Activated T-helper 1 cell treated with anti-CD3 and anti-CD28 coated beads, Interleukin-12 subunit alpha, Interleukin-12 subunit beta, Interleukin-2, Interleukin-4 antibody, amounts not matched to agents 30 ng/mL and 10 ng/mL and 1 ng/mL, durations not matched to agents 14 hours and 24 hours and 36 hours (primary cell): ENCODE measurements at regions not wholly inside any gene's neighbourhood (a gene's known extent, or its start where the extent isn't known, plus 50 kb on each side); places are given as distances from the start of the nearest gene placed in this dataset.

Source experiments
- DNase-seq: peaks from one replicate; pipeline ENCODE4 v3.0.0; 2021; ENCODE audit warnings: low spot score
- H3K27ac Mint-ChIP-seq: one replicate; pipeline ENCODE4 v1.8.0; 2021; ENCODE audit warnings: mild to moderate bottlenecking, mixed read lengths
- H3K27me3 Mint-ChIP-seq: one replicate; pipeline ENCODE4 v1.8.0; 2022; ENCODE audit warnings: mild to moderate bottlenecking, moderate library complexity, mixed read lengths; ENCODE audit not compliant: insufficient read depth
- H3K36me3 Mint-ChIP-seq: one replicate; pipeline ENCODE4 v1.8.0; 2021; ENCODE audit warnings: low read depth, mixed read lengths
- H3K4me1 Mint-ChIP-seq: one replicate; pipeline ENCODE4 v1.8.0; 2021; ENCODE audit warnings: low read depth, mixed read lengths
- H3K4me3 Mint-ChIP-seq: one replicate; pipeline ENCODE4 v1.8.0; 2021; ENCODE audit warnings: mild to moderate bottlenecking, moderate library complexity, mixed read lengths
- H3K9me3 Mint-ChIP-seq: one replicate; pipeline ENCODE4 v1.8.0; 2021; ENCODE audit warnings: mixed read lengths
- intact Hi-C: fragments of 100-400 bp; cut with micrococcal nuclease; formaldehyde crosslinking; loops from one replicate; pipeline ENCODE4 v1.15.1; 2024

- Mint-ChIP-seq H3K27ac (no peak overlapping the region), H3K4me1 (no peaks in the 10 kb centered on the region), H3K27me3 (no peaks in the 10 kb centered on the region), H3K36me3 (no peaks in the 10 kb centered on the region), H3K9me3 (no peaks in the 10 kb centered on the region), H3K4me3 (no peak overlapping the region)
- DNase-seq = no peak
- intact Hi-C loops = no loop called here
These were observed 201.8 kb downstream of the XPNPEP1 start for GRCh38 chr10:109721453-109722064.

GRCh38 chr10:109706026-109706560, 217.2 kb downstream of the XPNPEP1 start:
- Mint-ChIP-seq H3K36me3 (no peaks in the 10 kb centered on the region), H3K9me3 (no peaks in the 10 kb centered on the region), H3K27ac (no peak overlapping the region), H3K4me1 (no peaks in the 10 kb centered on the region), H3K4me3 (no peak overlapping the region), H3K27me3 (no peaks in the 10 kb centered on the region)
- intact Hi-C loops = no loop called here
- no peak for DNase-seq

- DNase-seq = no peak
- intact Hi-C loops = no loop called here
- Mint-ChIP-seq H3K27me3 (no peaks in the 10 kb centered on the region), H3K4me1 (no peaks in the 10 kb centered on the region), H3K36me3 (no peaks in the 10 kb centered on the region), H3K4me3 (no peak overlapping the region), H3K9me3 (no peaks in the 10 kb centered on the region), H3K27ac (no peak overlapping the region)
These were observed 221.6 kb downstream of the XPNPEP1 start for GRCh38 chr10:109701633-109702215.

GRCh38 chr10:109698882-109699664, 224.2 kb downstream of the XPNPEP1 start:
- no peaks in the 10 kb centered on the region for H3K9me3 Mint-ChIP-seq
- intact Hi-C loops = no loop called here
- no peaks in the 10 kb centered on the region for H3K27me3 Mint-ChIP-seq
- no peaks in the 10 kb centered on the region for H3K36me3 Mint-ChIP-seq
- no peak for DNase-seq
- H3K27ac Mint-ChIP-seq = no peak overlapping the region
- H3K4me1 Mint-ChIP-seq = no peaks in the 10 kb centered on the region
- no peak overlapping the region for H3K4me3 Mint-ChIP-seq

GRCh38 chr10:109698086-109698485, 225.2 kb downstream of the XPNPEP1 start:
- intact Hi-C loops = no loop called here
- DNase-seq = no peak
- H3K36me3 Mint-ChIP-seq = no peaks in the 10 kb centered on the region
- no peaks in the 10 kb centered on the region for H3K4me1 Mint-ChIP-seq
- no peak overlapping the region for H3K4me3 Mint-ChIP-seq
- no peaks in the 10 kb centered on the region for H3K27me3 Mint-ChIP-seq
- H3K27ac Mint-ChIP-seq = no peak overlapping the region
- no peaks in the 10 kb centered on the region for H3K9me3 Mint-ChIP-seq

GRCh38 chr10:109696981-109697775, 226.1 kb downstream of the XPNPEP1 start:
- Mint-ChIP-seq H3K9me3 (no peaks in the 10 kb centered on the region), H3K36me3 (no peaks in the 10 kb centered on the region), H3K27me3 (no peaks in the 10 kb centered on the region), H3K27ac (no peak overlapping the region), H3K4me3 (no peak overlapping the region), H3K4me1 (no peaks in the 10 kb centered on the region)
- intact Hi-C loops = no loop called here
- no peak for DNase-seq

- Mint-ChIP-seq H3K27ac (no peak overlapping the region), H3K27me3 (no peaks in the 10 kb centered on the region), H3K4me3 (no peak overlapping the region), H3K9me3 (no peaks in the 10 kb centered on the region), H3K4me1 (no peaks in the 10 kb centered on the region), H3K36me3 (no peaks in the 10 kb centered on the region)
- intact Hi-C loops = no loop called here
- DNase-seq = no peak
These were observed 226.8 kb downstream of the XPNPEP1 start for GRCh38 chr10:109696462-109696861.

- Mint-ChIP-seq H3K4me1 (no peaks in the 10 kb centered on the region), H3K4me3 (no peak overlapping the region), H3K9me3 (no peaks in the 10 kb centered on the region), H3K36me3 (no peaks in the 10 kb centered on the region), H3K27ac (no peak overlapping the region), H3K27me3 (no peaks in the 10 kb centered on the region)
- intact Hi-C loops = no loop called here
- DNase-seq = no peak
These were observed 227.3 kb downstream of the XPNPEP1 start for GRCh38 chr10:109695988-109696387.

GRCh38 chr10:109689785-109690184, 233.5 kb downstream of the XPNPEP1 start:
- no peaks in the 10 kb centered on the region for H3K4me1 Mint-ChIP-seq
- no peaks in the 10 kb centered on the region for H3K36me3 Mint-ChIP-seq
- H3K4me3 Mint-ChIP-seq = no peak overlapping the region
- no peaks in the 10 kb centered on the region for H3K27me3 Mint-ChIP-seq
- no peak for DNase-seq
- no peak overlapping the region for H3K27ac Mint-ChIP-seq
- no peaks in the 10 kb centered on the region for H3K9me3 Mint-ChIP-seq
- intact Hi-C loops = no loop called here

GRCh38 chr10:109679478-109679877, 243.8 kb downstream of the XPNPEP1 start:
- no peaks in the 10 kb centered on the region for H3K36me3 Mint-ChIP-seq
- no peak overlapping the region for H3K4me3 Mint-ChIP-seq
- H3K4me1 Mint-ChIP-seq = no peaks in the 10 kb centered on the region
- no peak overlapping the region for H3K27ac Mint-ChIP-seq
- no peak for DNase-seq
- intact Hi-C loops = no loop called here
- no peaks in the 10 kb centered on the region for H3K9me3 Mint-ChIP-seq
- no peaks in the 10 kb centered on the region for H3K27me3 Mint-ChIP-seq

- no peaks in the 10 kb centered on the region for H3K4me1 Mint-ChIP-seq
- no peak overlapping the region for H3K27ac Mint-ChIP-seq
- no peaks in the 10 kb centered on the region for H3K27me3 Mint-ChIP-seq
- no peak for DNase-seq
- H3K4me3 Mint-ChIP-seq = no peak overlapping the region
- H3K9me3 Mint-ChIP-seq = no peaks in the 10 kb centered on the region
- intact Hi-C loops = no loop called here
- no peaks in the 10 kb centered on the region for H3K36me3 Mint-ChIP-seq
These were observed 244.5 kb downstream of the XPNPEP1 start for GRCh38 chr10:109678857-109679256.

- intact Hi-C loops = no loop called here
- no peaks in the 10 kb centered on the region for H3K27me3 Mint-ChIP-seq
- no peak overlapping the region for H3K27ac Mint-ChIP-seq
- no peaks in the 10 kb centered on the region for H3K4me1 Mint-ChIP-seq
- H3K36me3 Mint-ChIP-seq = no peaks in the 10 kb centered on the region
- no peaks in the 10 kb centered on the region for H3K9me3 Mint-ChIP-seq
- no peak for DNase-seq
- no peak overlapping the region for H3K4me3 Mint-ChIP-seq
These were observed 246.6 kb downstream of the XPNPEP1 start for GRCh38 chr10:109676703-109677102.

- DNase-seq = no peak
- Mint-ChIP-seq H3K4me3 (no peak overlapping the region), H3K9me3 (no peaks in the 10 kb centered on the region), H3K4me1 (no peaks in the 10 kb centered on the region), H3K27ac (no peak overlapping the region), H3K27me3 (no peaks in the 10 kb centered on the region), H3K36me3 (no peaks in the 10 kb centered on the region)
- intact Hi-C loops = no loop called here
These were observed 254.6 kb downstream of the XPNPEP1 start for GRCh38 chr10:109668703-109669102.
